GM23248 (cell line): ENCODE measurements at regions not wholly inside any gene's neighbourhood (a gene's known extent, or its start where the extent isn't known, plus 50 kb on each side); places are given as distances from the start of the nearest gene placed in this dataset.
A peak's percentile ranks its signal among the peaks of the same experiment; 100 is the strongest.

Experiments used
- DNase-seq: peaks from one replicate; pipeline ENCODE4 v3.0.0-alpha.2; 2015
- H2AFZ ChIP-seq: fragments of 200-600 bp; sonication (generic); 2 replicates; pipeline ENCODE4 v1.6.1; 2016; ENCODE audit warnings: antibody characterized with exemption
- H3F3A ChIP-seq: fragments of 200-600 bp; sonication (generic); 2 replicates; pipeline ENCODE4 v1.6.1; 2016; ENCODE audit warnings: mild to moderate bottlenecking, antibody characterized with exemption, mixed run types; ENCODE audit not compliant: insufficient read depth
- H3K27ac ChIP-seq: fragments of 200-600 bp; sonication (generic); 2 replicates; pipeline ENCODE4 v1.5.1; 2016; ENCODE audit warnings: mild to moderate bottlenecking
- H3K27me3 ChIP-seq: fragments of 200-600 bp; sonication (generic); replicated peaks from 2 replicates; pipeline ENCODE4 v1.6.1; 2016; ENCODE audit warnings: mild to moderate bottlenecking; ENCODE audit not compliant: insufficient read depth
- H3K36me3 ChIP-seq: fragments of 200-600 bp; sonication (generic); 2 replicates; pipeline ENCODE4 v1.6.1; 2016; ENCODE audit warnings: low read depth, mild to moderate bottlenecking
- H3K4me1 ChIP-seq: fragments of 200-600 bp; sonication (generic); 2 replicates; pipeline ENCODE4 v1.6.1; 2016; ENCODE audit warnings: mild to moderate bottlenecking; ENCODE audit not compliant: insufficient read depth
- H3K4me2 ChIP-seq: fragments of 200-600 bp; sonication (generic); one replicate; pipeline ENCODE4 v1.6.1; 2016; ENCODE audit warnings: mild to moderate bottlenecking; ENCODE audit not compliant: unreplicated experiment
- H3K4me3 ChIP-seq: fragments of 200-600 bp; sonication (generic); 2 replicates; pipeline ENCODE4 v1.5.1; 2016; ENCODE audit warnings: mild to moderate bottlenecking
- H3K79me2 ChIP-seq: fragments of 200-600 bp; sonication (generic); 2 replicates; pipeline ENCODE4 v1.6.1; 2016; ENCODE audit warnings: mild to moderate bottlenecking; ENCODE audit not compliant: insufficient read depth
- H3K9ac ChIP-seq: fragments of 200-600 bp; sonication (generic); 2 replicates; pipeline ENCODE4 v1.6.1; 2016; ENCODE audit warnings: mild to moderate bottlenecking
- H3K9me2 ChIP-seq: fragments of 200-600 bp; sonication (generic); 2 replicates; pipeline ENCODE4 v1.6.1; 2016; ENCODE audit warnings: mixed run types, mild to moderate bottlenecking, moderate library complexity; ENCODE audit not compliant: insufficient read depth
- H3K9me3 ChIP-seq: fragments of 200-600 bp; sonication (generic); one replicate; pipeline ENCODE4 v1.6.1; 2017; ENCODE audit warnings: low read depth
- H4K20me1 ChIP-seq: fragments of 200-600 bp; sonication (generic); 2 replicates; pipeline ENCODE4 v1.6.0; 2016; ENCODE audit not compliant: insufficient read depth
- EZH2 ChIP-seq: fragments of 200-600 bp; sonication (generic); IDR thresholded peaks from 2 replicates; pipeline ENCODE4 v1.6.1; 2018; ENCODE audit warnings: antibody characterized with exemption, mild to moderate bottlenecking; ENCODE audit not compliant: insufficient read depth, poor library complexity, severe bottlenecking
- EZH2phosphoT487 ChIP-seq: fragments of 200-600 bp; sonication (generic); IDR thresholded peaks from 2 replicates; pipeline ENCODE4 v1.6.1; 2018; ENCODE audit warnings: antibody characterized with exemption, moderate library complexity, mild to moderate bottlenecking, low read depth; ENCODE audit not compliant: insufficient read depth
- WGBS, 2 experiments: methylation state at CpG; one replicate each; pipeline ENCODE4 v1.1.6; 2015 to 2017; ENCODE audit warnings: low lambda C conversion rate in 2 of 2, low coverage in 1 of 2; ENCODE audit errors: missing lambda C conversion rate in 2 of 2; 5-methylcytosine and 5-hydroxymethylcytosine counted together
- in situ Hi-C: fragments of 300-500 bp; cut with MboI; formaldehyde crosslinking; loops from 2 replicates; pipeline ENCODE4 v1.15.0; 2020

GRCh38 chr17:33494151-33494550 is 201.1 kb upstream of the ASIC2 start:
- no peak overlapping the region for H3K4me2 ChIP-seq
- H2AFZ ChIP-seq, result no peak overlapping the region
- TF ChIP-seq EZH2, result no peak
- TF ChIP-seq EZH2phosphoT487, result no peak
- H3K9me3 ChIP-seq, result no peaks in the 10 kb centered on the region
- no peaks in the 10 kb centered on the region for H3K9me2 ChIP-seq
- H3K4me3 ChIP-seq, result no peak overlapping the region
- H4K20me1 ChIP-seq, result no peaks in the 10 kb centered on the region
- DNase-seq, result peak; percentile 12
- H3K27me3 ChIP-seq, result no peaks in the 10 kb centered on the region
- 41 to 42% methylated on average over 4 of the region's 4 CpGs for WGBS, 2 experiments
- H3K79me2 ChIP-seq, result no peaks in the 10 kb centered on the region
- H3K36me3 ChIP-seq, result no peaks in the 10 kb centered on the region
- H3F3A ChIP-seq, result no peaks in the 10 kb centered on the region
- H3K9ac ChIP-seq, result no peak overlapping the region
- no peak overlapping the region for H3K27ac ChIP-seq
- H3K4me1 ChIP-seq, result no peaks in the 10 kb centered on the region
- in situ Hi-C loops, result no loop called here

DNA sequence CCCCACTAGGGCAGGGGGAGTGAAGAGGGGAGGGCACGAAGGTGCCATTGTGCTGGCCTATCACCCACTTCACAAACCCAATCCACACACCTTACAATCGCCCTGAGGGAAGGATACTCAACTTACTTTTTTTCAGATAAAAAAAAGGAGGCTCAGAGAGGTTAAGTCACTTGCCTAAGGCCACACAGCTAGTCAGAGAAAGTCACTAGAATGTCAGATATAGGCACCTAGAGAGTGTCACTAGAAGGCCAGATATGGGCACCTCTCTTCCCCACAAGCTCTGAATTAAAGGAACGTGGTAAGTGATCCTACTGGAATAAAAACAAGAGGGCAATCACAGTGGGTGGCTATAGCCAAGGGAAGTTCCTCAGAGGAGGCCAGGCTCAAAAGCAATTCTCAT is 204.5 kb upstream of the ASIC2 start:
- Histone ChIP-seq H3K9me3 (no peaks in the 10 kb centered on the region), H3K79me2 (no peaks in the 10 kb centered on the region), H3K9me2 (no peaks in the 10 kb centered on the region), H3K36me3 (no peaks in the 10 kb centered on the region), H3K4me3 (no peak overlapping the region), H3F3A (no peaks in the 10 kb centered on the region), H3K27ac (no peak overlapping the region), H3K27me3 (no peaks in the 10 kb centered on the region), H3K4me2 (no peak overlapping the region), H3K4me1 (no peaks in the 10 kb centered on the region), H4K20me1 (no peaks in the 10 kb centered on the region), H2AFZ (no peak overlapping the region), H3K9ac (no peak overlapping the region)
- in situ Hi-C loops, result no loop called here
- DNase-seq, result no peak
- TF ChIP-seq EZH2phosphoT487, result no peak
- no peak for TF ChIP-seq EZH2
- WGBS, 2 experiments, result 7 to 13% methylated on average over 3 of the region's 3 CpGs

DNA sequence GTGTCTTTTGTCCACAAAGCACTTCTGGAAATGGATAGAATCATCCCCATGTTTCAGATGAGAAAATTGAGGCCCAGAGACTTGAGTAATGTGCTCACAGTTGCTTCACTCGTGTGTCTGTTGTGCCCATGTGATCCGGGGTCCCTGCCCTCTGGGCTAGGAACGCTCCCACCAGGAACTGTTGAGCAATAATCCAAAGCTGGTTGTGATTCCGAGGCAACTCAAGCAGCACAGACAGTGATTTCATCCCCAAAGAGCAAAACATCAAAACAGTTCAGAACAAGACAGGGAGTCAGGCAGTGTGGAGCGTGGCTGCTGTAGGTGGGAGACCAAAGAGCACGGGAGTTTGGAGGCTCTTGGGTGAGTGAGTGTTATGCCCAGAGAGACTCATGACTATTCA is 205.0 kb upstream of the ASIC2 start:
- Histone ChIP-seq H3K79me2 (no peaks in the 10 kb centered on the region), H3K27me3 (no peaks in the 10 kb centered on the region), H3K36me3 (no peaks in the 10 kb centered on the region), H3F3A (no peaks in the 10 kb centered on the region), H3K4me2 (no peak overlapping the region), H2AFZ (no peak overlapping the region), H3K9me3 (no peaks in the 10 kb centered on the region), H4K20me1 (no peaks in the 10 kb centered on the region), H3K9me2 (no peaks in the 10 kb centered on the region), H3K9ac (no peak overlapping the region), H3K4me3 (no peak overlapping the region), H3K4me1 (no peaks in the 10 kb centered on the region), H3K27ac (no peak overlapping the region)
- 2% methylated on average over 6 of the region's 6 CpGs for WGBS, 2 experiments
- no peak for TF ChIP-seq EZH2phosphoT487
- TF ChIP-seq EZH2, result no peak
- in situ Hi-C loops, result no loop called here
- DNase-seq, result no peak

DNA sequence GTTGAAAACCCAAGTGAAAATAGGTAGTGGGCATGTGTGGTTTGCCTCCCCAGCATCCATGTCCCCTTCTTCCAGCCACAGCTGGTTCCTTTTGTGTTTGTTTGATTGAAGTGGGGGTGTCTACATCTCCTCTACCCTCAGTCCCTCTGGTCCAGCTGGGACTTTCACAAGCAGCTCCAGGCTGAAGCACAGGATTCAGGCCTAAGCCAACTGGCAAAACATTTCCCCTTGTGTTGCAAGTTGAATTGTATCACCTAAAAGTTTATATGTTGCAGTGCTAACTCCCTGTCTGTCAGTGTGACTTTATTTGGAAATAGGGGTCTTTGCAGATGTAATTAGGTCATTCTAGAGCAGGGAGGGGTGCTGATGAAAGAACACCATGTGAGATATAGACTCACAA is 205.9 kb upstream of the ASIC2 start:
- no peaks in the 10 kb centered on the region for H3K36me3 ChIP-seq
- in situ Hi-C loops, result no loop called here

DNA sequence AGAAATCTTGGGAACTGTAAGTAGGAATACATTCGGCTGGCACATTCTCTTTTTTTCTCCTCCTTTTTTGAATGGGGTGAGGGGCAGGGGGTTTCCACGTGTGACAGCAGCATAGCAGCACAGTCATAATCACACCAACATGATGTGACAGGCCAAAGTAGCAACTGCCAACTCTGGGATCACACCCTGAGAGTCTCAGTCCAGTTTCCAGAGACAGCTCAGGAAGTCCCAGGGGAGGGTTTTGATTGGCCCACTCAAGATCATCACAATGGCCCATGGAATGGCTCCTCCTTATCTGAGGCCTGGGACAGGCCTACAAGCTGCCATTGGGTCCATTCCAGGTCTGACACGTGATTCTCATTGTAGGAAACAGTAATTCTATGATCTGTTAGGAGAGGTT is 207.1 kb upstream of the ASIC2 start:
- Histone ChIP-seq H3K9me3 (no peaks in the 10 kb centered on the region), H3K9ac (no peak overlapping the region), H3K4me3 (no peak overlapping the region), H3K4me1 (no peaks in the 10 kb centered on the region), H3K79me2 (no peaks in the 10 kb centered on the region), H3K27me3 (no peaks in the 10 kb centered on the region), H4K20me1 (no peaks in the 10 kb centered on the region), H3K4me2 (no peak overlapping the region), H3K27ac (no peak overlapping the region), H3K36me3 (no peaks in the 10 kb centered on the region), H3F3A (no peaks in the 10 kb centered on the region), H2AFZ (no peak overlapping the region), H3K9me2 (no peaks in the 10 kb centered on the region)
- TF ChIP-seq EZH2 (no peak), EZH2phosphoT487 (no peak)
- WGBS, 2 experiments, result 0 to 5% methylated on average over 3 of the region's 3 CpGs
- in situ Hi-C loops, result no loop called here
- no peak for DNase-seq

More for the DNA sequence above, 205.9 kb upstream of the ASIC2 start:
- Histone ChIP-seq H3K9me3 (no peaks in the 10 kb centered on the region), H2AFZ (no peak overlapping the region), H3K4me1 (no peaks in the 10 kb centered on the region), H3F3A (no peaks in the 10 kb centered on the region), H3K9ac (no peak overlapping the region), H4K20me1 (no peaks in the 10 kb centered on the region), H3K4me2 (no peak overlapping the region), H3K27me3 (no peaks in the 10 kb centered on the region), H3K4me3 (no peak overlapping the region), H3K9me2 (no peaks in the 10 kb centered on the region), H3K79me2 (no peaks in the 10 kb centered on the region), H3K27ac (no peak overlapping the region)
- no peak for DNase-seq
- no peak for TF ChIP-seq EZH2
- TF ChIP-seq EZH2phosphoT487, result no peak
